ENCODE measurements at regions not wholly inside any gene's neighbourhood (a gene's known extent, or its start where the extent isn't known, plus 50 kb on each side); places are given as distances from the start of the nearest gene placed in this dataset.

DNA sequence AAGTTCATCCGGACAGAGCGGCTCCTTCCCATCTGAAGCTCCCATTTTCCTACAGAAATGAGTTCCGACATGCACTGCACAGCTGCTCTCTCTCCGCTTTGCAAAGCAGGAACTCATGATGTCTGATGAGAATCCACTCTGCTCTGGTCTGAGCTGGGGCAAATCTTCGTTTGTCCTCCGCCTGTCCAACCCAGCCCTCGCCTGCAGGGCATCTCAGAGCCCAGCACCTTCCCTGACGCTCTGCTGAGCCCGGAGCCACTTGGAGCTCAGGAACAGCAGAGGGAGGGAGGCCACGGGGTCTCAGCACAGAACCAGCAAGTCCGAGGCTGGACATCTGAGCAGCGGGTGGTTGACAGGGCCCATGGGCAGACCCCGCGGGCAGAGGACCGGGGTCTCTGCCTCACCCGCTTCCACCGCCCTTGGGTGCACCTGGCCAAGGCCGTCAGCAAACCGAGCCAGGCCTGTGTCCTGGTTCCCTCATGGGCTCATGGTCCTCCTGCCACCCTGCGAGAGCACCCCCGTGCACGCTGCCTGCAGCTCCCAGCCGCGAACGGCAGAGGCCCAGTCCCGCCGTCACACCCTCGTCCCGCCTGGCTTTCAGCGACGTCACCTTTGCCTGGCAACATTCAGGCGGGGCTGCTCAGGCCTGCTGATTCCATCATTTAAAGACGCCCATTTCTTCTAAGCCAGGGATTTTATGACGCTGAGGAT is 78.5 kb upstream of the BHLHE23 start:
- DNase-seq = peak; percentile 44

DNA sequence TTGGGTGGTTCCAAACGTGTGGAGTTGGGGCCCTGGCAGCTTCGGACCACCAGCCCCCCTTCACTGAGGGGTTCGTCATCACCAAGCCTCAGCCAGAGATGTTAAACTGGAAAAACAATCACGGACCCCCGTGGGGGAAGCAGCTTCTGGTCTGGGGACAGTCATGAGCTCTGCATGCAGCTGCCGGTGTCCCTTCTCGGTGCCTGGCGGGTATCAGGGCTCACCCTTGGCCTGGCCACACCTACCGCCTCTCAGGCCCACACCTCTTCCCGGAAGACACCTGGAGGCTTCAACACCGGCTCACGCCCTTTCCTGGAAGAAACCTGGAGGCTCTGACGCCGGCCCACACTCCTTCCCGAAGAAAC is 77.8 kb upstream of the BHLHE23 start:
- DNase-seq = no peak

DNA sequence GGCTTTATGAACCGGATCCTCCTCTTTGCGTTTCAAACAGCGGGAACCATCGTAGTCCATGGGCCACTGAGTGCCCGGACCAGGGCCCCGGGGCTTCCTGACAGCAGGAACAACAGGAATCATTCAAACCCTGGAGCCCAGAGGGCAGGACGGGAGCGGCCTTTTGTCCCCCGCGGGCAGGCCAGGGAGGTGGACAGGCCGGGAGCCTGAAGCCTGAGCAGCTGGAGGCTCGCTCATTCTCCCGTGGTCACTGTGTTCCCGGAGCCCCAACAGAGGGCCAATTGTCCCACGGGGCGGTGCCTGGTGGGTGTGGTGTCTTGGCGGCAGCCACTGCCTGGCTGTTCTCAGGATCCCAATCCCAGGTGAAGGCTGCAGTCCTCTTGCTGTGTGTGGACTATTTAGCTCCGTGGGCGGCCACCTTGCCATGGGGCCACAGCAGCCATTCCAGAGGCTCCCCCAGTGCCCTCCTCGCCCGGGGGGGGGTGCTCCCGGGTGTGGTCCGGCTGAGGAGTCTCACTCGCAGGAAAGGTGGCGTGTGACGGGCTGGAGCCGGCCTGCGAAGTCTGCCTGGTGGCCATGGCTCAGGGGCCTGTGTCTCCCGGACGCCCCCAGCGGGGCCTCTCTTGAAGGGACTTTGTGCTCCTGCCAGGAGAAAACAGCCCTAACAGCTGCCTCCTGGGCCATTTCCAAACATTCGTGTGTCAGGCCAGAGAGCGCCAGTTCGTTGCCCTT is 77.2 kb upstream of the BHLHE23 start:
- peak; percentile 50 for DNase-seq

DNA sequence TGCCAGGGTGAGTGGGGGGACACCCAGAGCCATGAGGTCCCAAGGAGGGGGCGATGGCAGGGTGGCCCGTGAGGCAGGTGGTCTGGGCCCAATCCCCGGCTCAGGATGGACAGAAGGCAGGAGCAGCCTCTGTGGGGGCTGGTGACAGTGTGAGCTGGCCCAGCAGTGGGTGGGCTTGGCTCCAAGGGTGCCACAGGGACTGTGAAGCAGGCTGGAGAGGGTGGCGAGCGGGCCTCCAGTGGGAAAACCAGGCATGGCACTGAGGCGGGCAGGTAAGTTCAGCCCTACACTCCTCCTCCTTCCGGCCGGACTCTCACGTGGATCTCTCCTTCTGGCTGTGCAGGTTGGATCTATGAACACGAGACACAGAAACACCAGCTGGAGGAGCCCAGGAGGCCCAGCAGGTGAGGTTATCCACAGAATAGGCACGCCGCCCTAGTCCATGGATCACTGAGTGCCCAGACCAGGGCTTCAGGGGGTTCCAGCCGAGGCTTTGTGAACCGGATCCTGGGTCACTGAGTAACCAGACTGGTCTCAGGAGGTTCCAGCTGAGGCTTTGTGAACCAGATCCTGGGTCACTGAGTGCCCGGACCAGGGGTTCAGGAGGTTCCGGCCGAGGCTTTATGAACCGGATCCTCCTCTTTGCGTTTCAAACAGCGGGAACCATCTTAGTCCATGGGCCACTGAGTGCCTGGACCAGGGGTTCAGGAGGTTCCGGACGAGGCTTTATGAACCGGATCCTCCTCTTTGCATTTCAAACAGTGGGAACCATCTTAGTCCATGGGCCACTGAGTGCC is 76.4 kb upstream of the BHLHE23 start:
- no peak for DNase-seq

DNA sequence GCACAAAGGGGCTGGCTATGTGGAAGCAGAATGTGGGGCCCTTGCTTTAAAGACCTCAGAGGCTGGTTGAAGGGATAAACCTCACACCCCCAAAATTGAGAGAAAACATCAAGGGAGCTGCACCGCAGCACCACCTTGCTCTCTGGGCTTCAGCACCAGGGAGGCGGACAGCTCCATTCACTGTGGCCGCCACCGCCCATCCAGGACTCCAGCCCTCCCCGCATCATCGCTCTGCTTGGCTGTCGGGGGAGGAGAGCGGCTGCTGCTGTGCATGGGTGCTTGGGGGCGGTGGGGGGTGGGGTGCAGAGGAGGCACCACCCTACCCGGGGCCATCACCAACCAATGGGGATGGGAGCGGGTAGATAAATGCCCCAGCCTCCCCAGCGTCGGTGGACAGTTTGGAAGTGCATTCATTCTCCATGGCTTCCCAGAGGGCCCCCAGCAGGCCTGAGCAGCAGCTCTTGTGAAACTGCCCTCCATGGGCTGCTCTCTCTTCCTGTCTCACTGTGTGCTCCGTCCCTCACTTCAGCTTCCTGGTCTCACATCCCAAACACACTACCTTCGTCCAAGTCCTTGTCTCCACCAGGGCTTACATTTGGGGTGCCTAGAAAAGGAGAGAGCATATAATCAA is 75.7 kb upstream of the BHLHE23 start:
- peak; percentile 67 for DNase-seq

DNA sequence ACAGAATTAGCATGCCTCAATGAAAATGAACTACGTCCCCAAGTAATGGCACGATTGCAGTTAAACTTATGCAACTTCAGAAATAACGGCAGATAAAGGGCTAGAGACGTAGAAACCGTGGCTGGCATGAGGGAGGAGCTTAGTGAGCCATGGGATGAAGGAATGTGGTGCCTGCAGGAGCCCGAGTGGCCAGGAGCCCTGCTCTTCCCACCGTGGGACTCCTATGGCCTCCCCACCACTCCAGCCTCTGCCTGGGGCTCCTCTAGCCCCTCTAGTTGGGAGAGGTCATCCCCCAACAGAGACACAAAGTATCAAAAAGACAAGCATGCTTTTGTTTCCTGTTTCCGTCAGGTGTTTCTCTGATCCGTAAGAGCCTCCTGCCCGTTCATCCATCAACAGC is 75.1 kb upstream of the BHLHE23 start:
- no peak for DNase-seq

DNA sequence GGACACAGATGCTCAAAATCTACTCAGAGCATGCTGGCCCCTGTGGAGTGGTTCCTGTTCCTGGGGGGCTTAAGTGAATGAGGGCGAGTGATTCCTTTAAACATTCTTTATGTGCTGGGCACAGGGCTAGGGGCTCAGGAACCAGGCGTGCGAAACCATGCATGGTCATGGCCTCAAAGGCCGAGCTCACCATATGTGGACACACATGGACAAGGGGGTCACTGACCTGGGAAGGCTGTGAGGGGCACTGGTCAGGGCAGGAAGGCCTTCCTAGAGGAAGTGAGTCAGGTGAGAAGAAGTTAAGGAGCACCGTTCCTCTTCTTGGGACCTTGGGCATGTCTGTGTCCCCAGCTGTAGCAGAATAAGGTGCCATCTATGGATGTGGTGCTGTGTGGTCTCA is 74.6 kb upstream of the BHLHE23 start:
- peak; percentile 16 for DNase-seq

DNA sequence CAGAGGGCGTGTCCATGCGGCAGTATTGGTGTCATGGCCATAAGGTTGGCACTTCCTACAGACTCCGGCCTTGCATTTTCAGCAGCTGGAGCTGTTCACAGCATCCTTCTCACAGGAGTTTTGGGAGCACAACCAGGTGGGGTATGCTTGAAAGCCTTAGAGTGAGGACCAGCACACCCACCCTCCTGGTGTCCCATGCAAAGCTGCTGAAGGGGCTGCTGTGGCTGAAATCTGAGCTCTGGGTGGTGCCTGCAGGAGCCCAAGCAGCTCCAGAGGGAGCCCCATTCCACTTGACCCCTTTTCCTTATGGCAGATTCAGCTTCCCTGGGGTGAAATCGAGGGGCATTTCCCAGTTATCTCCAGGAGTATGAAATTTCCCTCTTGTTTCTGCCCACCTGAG is 74.0 kb upstream of the BHLHE23 start:
- peak; percentile 54 for DNase-seq

DNA sequence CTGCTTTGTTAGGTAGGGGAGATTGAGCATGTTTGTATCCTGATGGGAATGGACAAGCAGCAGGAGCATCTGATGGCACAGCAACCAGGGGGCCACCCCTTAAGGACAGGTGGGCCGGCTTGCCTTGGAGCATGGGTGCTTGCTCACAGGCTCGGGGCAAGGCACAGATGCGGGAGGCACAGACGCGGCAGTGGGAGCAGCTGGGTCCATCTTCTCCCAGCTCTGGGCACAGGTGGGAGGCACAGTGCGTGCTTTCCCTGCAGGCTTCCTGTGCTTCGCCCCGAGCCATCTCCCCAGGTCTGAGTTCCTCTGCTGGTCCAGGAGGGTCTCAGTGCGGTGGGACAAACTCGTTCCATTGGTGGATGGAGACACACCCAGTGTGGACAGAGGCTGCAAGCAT is 73.6 kb upstream of the BHLHE23 start:
- DNase-seq = peak; percentile 42

DNA sequence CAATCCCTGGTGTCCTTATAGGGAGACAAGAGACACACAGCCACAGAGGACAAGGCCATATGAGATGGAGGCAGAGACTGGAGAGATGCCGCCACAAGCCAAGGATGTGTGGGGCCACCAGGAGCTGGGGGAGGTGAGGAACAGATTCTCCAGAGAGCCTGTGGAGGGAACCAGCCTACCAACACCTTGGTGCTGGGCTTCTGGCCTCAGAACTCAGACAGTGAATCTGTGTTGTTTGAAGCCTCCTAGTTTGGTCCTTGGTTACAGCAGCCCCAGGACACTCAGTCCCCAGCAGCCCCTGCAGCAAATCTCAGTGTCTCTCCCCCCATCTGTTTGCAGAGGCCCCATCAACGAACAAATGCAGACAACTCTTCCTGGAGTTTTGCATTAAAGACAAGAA is 73.2 kb upstream of the BHLHE23 start:
- peak; percentile 19 for DNase-seq

DNA sequence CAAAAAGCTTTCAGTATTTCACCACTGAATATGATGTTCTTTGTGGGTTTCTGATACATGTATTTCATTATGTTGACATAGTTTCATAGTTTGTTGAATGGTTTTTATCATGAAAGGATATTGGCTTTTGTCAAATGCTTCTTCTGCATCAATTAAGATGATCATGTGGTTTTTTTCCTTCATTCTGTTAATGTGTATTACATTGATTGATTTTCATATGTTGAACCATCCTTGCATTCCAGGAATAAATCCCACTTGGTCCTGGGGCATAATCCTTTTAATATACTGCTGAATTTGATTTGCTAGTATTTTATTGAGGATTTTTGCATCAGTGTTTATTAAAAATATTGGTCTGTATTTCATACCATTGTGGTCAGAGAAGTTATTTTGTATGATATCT is 70.9 kb upstream of the BHLHE23 start:
- DNase-seq = no peak

DNA sequence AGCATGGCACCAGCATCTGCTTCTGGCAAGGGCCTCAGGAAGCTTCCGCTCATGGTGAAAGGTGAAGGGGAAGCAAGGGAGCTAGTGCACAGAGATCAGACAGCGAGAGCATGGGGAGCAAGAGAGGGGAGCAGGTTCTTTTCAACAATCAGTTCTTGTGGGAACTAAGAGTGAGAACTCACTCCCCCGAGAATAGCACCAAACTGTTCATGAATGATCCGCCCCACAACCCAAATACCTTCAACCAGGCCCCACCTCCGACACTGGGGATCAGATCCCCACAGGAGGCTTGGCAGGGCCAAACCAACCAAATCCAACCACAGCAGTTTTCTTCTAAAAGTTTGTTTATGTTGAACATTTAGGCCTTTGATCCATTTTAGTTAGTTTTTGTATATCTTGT is 69.7 kb upstream of the BHLHE23 start:
- DNase-seq = peak; percentile 31

DNA sequence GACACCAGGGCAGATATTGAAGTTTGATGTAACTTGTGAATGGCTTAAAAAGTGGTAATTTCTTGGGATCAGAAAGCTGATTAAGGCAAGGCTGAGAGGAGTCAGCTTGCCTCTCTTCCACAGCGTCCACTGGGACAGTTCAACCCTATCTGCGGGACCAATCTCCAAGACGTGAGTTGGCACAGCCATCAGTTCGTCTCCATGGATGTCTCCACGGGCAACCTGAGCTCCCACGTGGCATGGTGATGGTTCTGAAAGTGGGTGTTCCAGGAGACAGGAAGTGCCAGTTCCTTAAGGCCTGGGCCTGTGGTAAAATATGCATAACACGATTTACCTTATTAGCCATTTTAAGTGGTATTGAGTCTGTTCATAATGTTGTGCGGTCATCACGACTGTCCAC is 67.9 kb upstream of the BHLHE23 start:
- DNase-seq = peak; percentile 22

DNA sequence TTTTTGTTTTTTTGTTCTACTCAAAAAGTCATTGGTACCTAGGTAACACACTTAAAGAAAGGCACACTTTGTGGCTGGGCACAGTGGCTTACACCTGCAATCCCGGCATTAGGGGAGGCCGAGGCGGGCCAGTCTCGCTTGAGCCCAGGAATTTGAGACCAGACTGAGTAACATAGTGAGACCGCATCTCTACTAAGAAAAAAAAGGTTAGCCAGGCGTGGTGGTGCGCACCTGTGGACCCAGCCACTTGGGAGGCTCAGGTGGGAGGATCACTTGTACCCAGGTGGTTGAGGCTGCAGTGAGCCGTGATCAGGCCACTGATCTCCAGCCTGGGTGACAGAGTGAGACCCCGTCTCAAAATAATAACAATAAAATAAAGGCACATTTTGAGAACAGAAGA is 67.4 kb upstream of the BHLHE23 start:
- DNase-seq = peak; percentile 43

DNA sequence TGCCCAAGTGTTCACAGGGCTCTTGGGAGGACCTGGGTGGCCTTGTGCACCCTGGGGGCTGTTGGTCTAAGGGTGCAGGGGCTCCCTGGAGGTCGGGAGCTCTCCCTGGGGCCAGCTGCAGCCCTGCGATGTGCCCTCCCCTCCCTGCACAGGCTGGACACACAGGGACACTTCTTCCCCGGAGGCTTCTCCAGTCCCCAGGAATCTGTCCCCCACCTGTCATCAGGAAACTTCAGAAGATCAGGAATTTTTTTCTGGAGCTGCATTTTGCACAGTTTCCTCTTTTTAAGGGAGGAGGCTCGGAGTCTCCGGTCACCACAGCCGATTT is 66.9 kb upstream of the BHLHE23 start:
- DNase-seq = peak; percentile 27

DNA sequence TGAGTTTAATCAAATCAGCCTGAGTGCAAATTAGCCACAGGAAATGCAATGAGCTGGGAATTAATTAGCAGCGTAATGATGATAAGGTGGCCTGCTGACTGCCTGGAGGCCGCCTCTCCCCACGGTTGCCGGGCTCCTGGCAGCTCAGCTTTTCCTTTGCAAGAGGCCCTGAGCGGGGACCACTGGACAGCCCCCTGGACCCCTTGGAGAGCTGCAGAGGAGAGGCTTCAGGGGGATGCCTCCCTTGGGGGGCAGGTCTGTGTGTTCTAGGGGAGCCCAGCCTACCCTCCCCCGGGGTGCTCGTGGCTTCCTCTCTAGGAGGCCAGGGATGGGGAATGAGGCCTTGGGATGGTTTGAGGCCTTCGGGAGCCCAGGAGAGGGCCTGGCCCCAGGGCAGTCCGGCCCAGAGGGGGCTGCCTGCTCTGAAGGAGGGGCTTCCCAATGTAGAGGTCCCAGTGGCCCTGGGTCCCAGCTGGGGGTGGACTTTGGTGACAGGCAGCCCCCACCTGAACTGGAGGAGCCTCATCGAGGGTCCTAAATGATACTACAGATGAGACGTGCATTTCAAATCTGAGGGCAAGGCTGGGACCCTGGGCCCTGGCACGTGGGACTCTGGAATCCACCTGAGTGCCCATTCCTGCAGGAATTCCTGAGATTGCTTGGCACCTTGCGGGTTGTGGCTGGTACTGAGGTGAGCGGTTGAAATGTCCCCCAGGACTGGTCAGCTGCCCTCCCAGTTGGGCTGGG is 66.4 kb upstream of the BHLHE23 start:
- peak; percentile 25 for DNase-seq

DNA sequence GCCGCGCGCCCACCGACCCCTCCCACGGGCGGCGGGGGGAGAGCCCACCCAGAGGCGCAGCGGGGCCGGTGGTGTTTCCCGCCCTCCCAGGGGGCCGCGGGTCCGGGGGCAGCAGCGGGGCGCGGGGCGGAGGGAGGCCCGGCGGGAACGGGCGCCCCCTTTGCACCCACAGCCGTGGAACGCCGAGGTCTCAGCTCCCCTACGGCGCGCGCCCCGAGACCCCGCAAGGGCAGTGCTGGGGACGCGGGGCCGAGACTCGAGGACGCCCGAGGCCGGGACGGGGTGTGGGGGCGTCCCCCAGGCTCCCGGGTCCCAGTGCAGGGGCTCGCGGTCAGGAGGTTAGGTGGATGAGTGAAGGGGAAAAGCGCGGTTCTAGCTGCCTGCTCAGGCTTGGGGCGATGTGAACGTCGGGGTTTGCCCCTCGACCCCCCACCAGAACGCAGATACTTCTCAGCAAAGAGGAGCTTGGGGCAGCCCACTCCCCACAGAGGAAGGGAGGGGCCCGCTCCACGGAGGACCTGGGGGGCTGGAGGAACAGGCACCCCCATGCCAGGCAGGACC is 65.5 kb upstream of the BHLHE23 start:
- peak; percentile 54 for DNase-seq

DNA sequence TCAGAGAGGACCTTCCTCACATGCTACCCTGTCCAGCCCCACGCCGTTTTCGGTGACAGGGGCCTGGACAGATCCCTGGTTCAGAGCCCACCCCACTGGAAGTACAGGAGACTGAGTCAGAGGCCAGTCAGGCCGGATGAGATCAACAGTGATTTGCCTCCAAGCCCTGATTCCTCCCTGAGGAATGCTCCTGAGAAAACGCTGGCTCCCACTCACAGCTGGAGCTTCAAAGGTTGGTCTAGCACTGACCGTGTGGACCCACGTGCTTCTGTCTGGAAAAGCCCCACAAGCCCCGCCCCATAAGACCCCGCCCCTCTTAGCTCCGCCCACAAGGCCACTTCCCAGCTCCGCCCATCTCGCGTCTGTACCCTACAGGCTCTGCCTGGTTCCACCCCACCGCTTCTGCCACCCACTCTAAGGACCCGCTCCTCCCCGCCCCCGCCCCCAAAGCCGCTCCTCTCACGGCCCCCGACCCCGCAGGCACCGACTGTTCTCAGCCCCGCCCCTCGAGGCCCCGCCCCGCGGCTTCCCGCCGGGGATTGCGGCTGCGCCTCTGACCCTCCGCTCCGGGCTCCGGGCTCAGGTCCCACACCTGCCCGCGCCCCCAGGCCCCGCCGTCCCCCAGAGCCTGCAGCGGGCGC is 64.9 kb upstream of the BHLHE23 start:
- DNase-seq = peak; percentile 63

DNA sequence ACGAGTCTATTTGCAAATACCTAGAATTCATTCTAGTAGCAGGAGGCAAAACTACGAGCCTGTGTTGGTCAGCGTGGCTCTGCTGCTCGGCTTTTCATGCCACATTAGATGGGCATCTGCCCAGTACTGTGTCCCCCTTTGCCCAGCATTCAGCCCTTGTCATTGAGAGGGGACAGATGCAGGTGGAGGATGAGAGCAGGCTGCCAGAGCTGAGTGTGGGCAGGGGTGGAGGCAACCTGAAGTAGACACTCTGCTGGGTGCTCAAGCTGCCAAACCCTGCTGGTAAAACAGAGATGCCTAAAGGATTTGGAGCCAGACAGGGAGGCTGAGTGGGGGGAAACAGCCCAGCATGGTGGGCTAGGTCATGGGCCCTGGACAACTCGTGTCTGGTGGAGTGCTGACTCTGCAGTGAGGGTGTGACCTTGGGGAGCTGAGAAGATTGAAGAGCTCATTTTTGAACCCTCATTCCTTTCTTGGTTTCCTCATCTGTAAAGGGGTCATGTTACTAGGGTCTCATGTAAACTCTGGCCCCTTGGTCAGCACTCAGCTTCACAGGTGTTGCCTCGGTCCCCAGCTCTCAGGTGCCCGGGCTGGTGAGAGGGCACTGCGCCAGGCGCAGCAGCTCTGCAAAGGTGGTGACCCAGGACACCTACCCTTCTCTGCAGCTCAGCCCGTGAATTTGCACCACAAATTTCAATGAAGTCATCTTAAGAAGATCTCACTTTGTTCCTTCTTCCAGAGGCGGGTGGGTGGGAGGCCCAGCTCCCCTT is 64.2 kb upstream of the BHLHE23 start:
- peak; percentile 27 for DNase-seq

DNA sequence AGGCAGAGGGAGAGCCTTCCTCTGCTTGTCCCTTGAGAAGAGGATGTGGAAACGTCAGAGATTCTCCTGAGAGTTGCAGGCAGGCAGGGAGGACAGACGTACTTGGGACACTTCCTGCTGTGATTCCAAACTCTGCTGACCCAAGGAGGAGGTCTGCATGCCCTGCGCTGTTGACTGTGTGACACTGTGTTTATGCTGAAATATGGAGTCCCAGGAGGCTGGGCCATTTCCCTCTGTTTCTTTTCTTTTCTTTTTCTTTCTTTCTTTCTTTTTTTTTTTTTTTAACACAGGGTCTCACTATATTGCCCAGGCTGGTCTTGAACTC is 63.5 kb upstream of the BHLHE23 start:
- DNase-seq = peak; percentile 19

DNA sequence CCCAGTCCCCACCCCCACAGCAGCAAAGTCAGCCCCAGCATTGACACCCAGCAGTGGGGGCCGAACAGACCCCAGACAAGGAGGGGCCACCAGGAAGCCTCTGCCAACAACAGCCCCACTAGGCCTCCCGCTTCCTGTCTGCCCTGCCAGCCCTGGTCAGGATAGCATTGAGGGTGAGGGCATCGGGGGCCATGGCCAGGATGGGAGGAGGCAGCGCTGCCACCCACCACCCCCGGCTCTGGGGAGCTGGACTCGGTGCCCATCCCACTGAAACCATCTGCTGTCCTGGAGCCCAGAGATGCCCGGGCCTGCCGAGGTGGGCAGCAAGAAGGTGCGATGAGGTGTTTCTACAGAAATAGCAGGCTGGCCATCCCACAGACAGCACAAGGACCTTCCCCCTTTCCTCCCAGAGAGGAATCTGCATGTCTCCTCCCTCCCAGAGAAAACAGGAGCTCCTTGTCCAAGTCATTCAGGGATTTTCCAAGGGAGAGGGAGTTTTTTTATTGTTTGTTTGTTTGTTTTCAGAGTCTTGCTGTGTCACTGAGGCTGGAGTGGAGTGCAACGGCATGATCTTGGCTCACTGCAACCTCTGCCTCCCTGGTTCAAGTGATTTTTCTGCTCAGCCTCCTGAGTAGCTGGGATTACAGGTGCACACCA is 62.1 kb upstream of the BHLHE23 start:
- peak; percentile 12 for DNase-seq

All from activated effector memory CD4-positive, alpha-beta T cell treated with anti-CD3 and anti-CD28 coated beads, Interleukin-2, amount 50 U/mL, for 16 hours (primary cell).